NB4 (cell line): ENCODE measurements at regions not wholly inside any gene's neighbourhood (a gene's known extent, or its start where the extent isn't known, plus 50 kb on each side); places are given as distances from the start of the nearest gene placed in this dataset.
A peak's percentile ranks its signal among the peaks of the same experiment; 100 is the strongest.

Experiments
- DNase-seq: peaks from one replicate; pipeline ENCODE4 v3.0.0; 2010; ENCODE audit warnings: low read depth
- H3K4me3 ChIP-seq: one replicate; pipeline ENCODE4 v1.5.1; 2011; ENCODE audit warnings: mild to moderate bottlenecking, low read depth, low read length, moderate library complexity
- CTCF ChIP-seq: IDR thresholded peaks from one replicate; pipeline ENCODE4 v1.5.1; 2012; ENCODE audit warnings: low read depth, low read length
- MAX ChIP-seq: IDR thresholded peaks from 2 replicates; pipeline ENCODE4 v1.6.1; 2011; ENCODE audit warnings: low read depth, low read length
- MYC ChIP-seq: IDR thresholded peaks from 2 replicates; pipeline ENCODE4 v1.6.1; 2011; ENCODE audit warnings: low read depth, low read length
- POLR2A ChIP-seq: IDR thresholded peaks from 2 replicates; pipeline ENCODE4 v1.6.1; 2011; ENCODE audit warnings: mild to moderate bottlenecking; ENCODE audit not compliant: insufficient read length; ENCODE audit errors: extremely low read depth

- no peak for TF ChIP-seq POLR2A
- no peak for TF ChIP-seq MAX
- no peak for TF ChIP-seq MYC
- TF ChIP-seq CTCF = no peak
- DNase-seq = no peak
These were observed 408.6 kb upstream of the SYT1 start for GRCh38 chr12:78455991-78456390.

DNA sequence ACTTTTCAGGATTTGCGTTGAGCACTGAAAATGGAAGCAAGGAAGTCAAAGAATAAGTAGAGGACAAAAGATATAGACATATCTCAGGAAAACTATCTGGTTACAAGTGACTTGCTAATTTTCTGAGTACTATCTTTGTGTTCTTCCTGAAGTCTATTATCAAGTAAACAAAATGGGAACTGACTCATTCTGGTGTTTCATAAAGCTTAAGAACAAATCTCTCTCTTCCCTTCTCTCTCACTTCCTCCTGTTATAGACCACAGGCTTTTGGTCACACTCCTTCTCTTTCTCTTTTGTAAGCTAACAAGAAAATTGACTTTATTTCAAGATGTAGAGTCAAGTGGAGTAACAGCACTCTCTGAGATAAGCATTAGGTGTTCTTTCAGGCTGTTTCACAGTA, 406.6 kb upstream of the SYT1 start:
- no peak overlapping the region for H3K4me3 ChIP-seq
- TF ChIP-seq CTCF (no peak), MYC (no peak), MAX (no peak), POLR2A (no peak)
- DNase-seq = peak; percentile 26

More at GRCh38 chr12:78455991-78456390, 408.6 kb upstream of the SYT1 start:
- no peak overlapping the region for H3K4me3 ChIP-seq

GRCh38 chr12:78470354-78471195, 394.0 kb upstream of the SYT1 start:
- peak; percentile 30 for DNase-seq
- no peak for TF ChIP-seq POLR2A
- TF ChIP-seq CTCF = peak; percentile 40
- no peak overlapping the region for H3K4me3 ChIP-seq

GRCh38 chr12:78473136-78473535, 391.4 kb upstream of the SYT1 start:
- TF ChIP-seq CTCF (no peak), MYC (no peak), POLR2A (no peak), MAX (no peak)
- no peak for DNase-seq
- H3K4me3 ChIP-seq = no peak overlapping the region

- H3K4me3 ChIP-seq = no peak overlapping the region
- no peak for DNase-seq
- TF ChIP-seq POLR2A = no peak
- TF ChIP-seq MYC = no peak
- TF ChIP-seq CTCF = no peak
- TF ChIP-seq MAX = no peak
These were observed 391.0 kb upstream of the SYT1 start for GRCh38 chr12:78473561-78473960.
